HepG2 (cell line): ENCODE measurements at regions not wholly inside any gene's neighbourhood (a gene's known extent, or its start where the extent isn't known, plus 50 kb on each side); places are given as distances from the start of the nearest gene placed in this dataset.

Experiments
- ATAC-seq: fragments of 200-7000 bp; cut with Tn5 transposase; 3 replicates; pipeline ENCODE4 v1.9.1; 2020; ENCODE audit warnings: mild to moderate bottlenecking, moderate library complexity
- BruUV-seq: library from RNA; stranded (reverse); fragments of 400-500 nt; replicated peaks from 2 replicates; lab custom pipeline; 2021; lab: Mats Ljungman, UMichigan
- CTCF ChIA-PET: fragments of 300-600 bp; formaldehyde crosslinking; extraction: SDS; loops from one replicate; lab custom pipeline; 2021; ENCODE audit warnings: low total read pairs, inconsistent platforms, low intra/inter-chr PET ratio; lab: Yijun Ruan, JAX
- POLR2A ChIA-PET: fragments of 350-600 bp; sonication (Branson Sonifier 250); formaldehyde crosslinking; loops from one replicate; lab custom pipeline; 2020; ENCODE audit warnings: antibody characterized with exemption, inconsistent platforms; lab: Yijun Ruan, JAX
- DNase-seq: peaks from one replicate; pipeline ENCODE4 v3.0.0-alpha.2; 2015; ENCODE audit warnings: low spot score
- FAIRE-seq: peaks from 3 replicates; lab custom pipeline; 2011; peaks lifted over from hg19 to GRCh38; lab: Jason Lieb, UNC
- H2AFZ ChIP-seq: one replicate; pipeline ENCODE4 v1.6.1; 2011; ENCODE audit warnings: low read length, inconsistent platforms
- H3K27ac ChIP-seq: fragments of 300-600 bp; 3 replicates; pipeline ENCODE4 v1.8.0; 2011; ENCODE audit warnings: mixed run types, mild to moderate bottlenecking, mixed read lengths, low read length, inconsistent platforms; ENCODE audit not compliant: insufficient read depth; ENCODE audit errors: extremely low read length
- H3K27me3 ChIP-seq, 2 experiments: fragments of 200-600 bp in 1 of 2; 2 replicates in 1 of 2; 3 replicates in 1 of 2; pipeline versions ENCODE4 v1.6.0 to v1.8.0; 2011; ENCODE audit warnings: low read length in 2 of 2, mild to moderate bottlenecking in 2 of 2, moderate library complexity in 2 of 2, inconsistent platforms in 1 of 2; ENCODE audit not compliant: insufficient read depth in 2 of 2, control insufficient read depth in 1 of 2
- H3K36me3 ChIP-seq, 2 experiments: fragments of 200-600 bp in 1 of 2; replicated peaks in 1 of 2; 2 replicates in 1 of 2; 3 replicates in 1 of 2; pipeline versions ENCODE4 v1.5.1 to v1.8.0; 2011; ENCODE audit warnings: low read length in 2 of 2, inconsistent platforms in 1 of 2; ENCODE audit not compliant: insufficient read depth in 2 of 2, control insufficient read depth in 1 of 2
- H3K4me1 ChIP-seq: 2 replicates; pipeline ENCODE4 v1.5.1; 2012; ENCODE audit warnings: low read length, inconsistent platforms; ENCODE audit not compliant: insufficient read depth
- H3K4me2 ChIP-seq: 2 replicates; pipeline ENCODE4 v1.6.0; 2011; ENCODE audit warnings: low read depth, low read length, inconsistent platforms
- H3K4me3 ChIP-seq, 3 experiments: fragments of 200-600 bp in 1 of 3; sonication (generic), shearing (Covaris generic) in 1 of 3; replicated peaks in 1 of 3; 2 replicates each; pipeline ENCODE4 v1.5.1; 2011 to 2016; ENCODE audit warnings: low read length in 3 of 3, inconsistent platforms in 2 of 3, low read depth in 2 of 3, mild to moderate bottlenecking in 2 of 3, control low read depth in 1 of 3, mixed read lengths in 1 of 3; ENCODE audit not compliant: insufficient read depth in 1 of 3
- H3K79me2 ChIP-seq: one replicate; pipeline ENCODE4 v1.6.1; 2011; ENCODE audit warnings: low read length, inconsistent platforms; ENCODE audit not compliant: insufficient read depth
- H3K9ac ChIP-seq: 2 replicates; pipeline ENCODE4 v1.6.0; 2011; ENCODE audit warnings: mild to moderate bottlenecking, low read depth, low read length, inconsistent platforms; ENCODE audit not compliant: insufficient read depth
- H3K9me3 ChIP-seq: 2 replicates; pipeline ENCODE4 v1.5.1; 2012; ENCODE audit warnings: mild to moderate bottlenecking, low read length
- H4K20me1 ChIP-seq: 2 replicates; pipeline ENCODE4 v1.6.0; 2011; ENCODE audit warnings: inconsistent platforms, mild to moderate bottlenecking, low read length, moderate library complexity; ENCODE audit not compliant: insufficient read depth
- CBX5 ChIP-seq: sonication (generic); formaldehyde crosslinking; IDR thresholded peaks from 2 replicates; pipeline ENCODE4 v1.4.0; 2020; ENCODE audit warnings: missing genetic modification reagents, borderline replicate concordance
- FOXO4 ChIP-seq: sonication (generic); formaldehyde crosslinking; conservative IDR thresholded peaks from 2 replicates; pipeline ENCODE4 v1.8.1; 2023; ENCODE audit warnings: missing genetic modification reagents
- MED1 ChIP-seq: sonication (generic); formaldehyde crosslinking; IDR thresholded peaks from 2 replicates; pipeline ENCODE4 v1.4.0; 2020; ENCODE audit warnings: missing genetic modification reagents
- MXI1 ChIP-seq: IDR thresholded peaks from 3 replicates; pipeline ENCODE4 v1.6.1; 2012; ENCODE audit warnings: low read depth, low read length, inconsistent platforms, borderline replicate concordance
- NFE2 ChIP-seq: sonication (generic); formaldehyde crosslinking; IDR thresholded peaks from 2 replicates; pipeline ENCODE4 v1.4.0; 2020; ENCODE audit warnings: missing genetic modification reagents
- SSRP1 ChIP-seq: IDR thresholded peaks from 2 replicates; pipeline ENCODE4 v1.6.1; 2016; ENCODE audit warnings: control low read depth
- ZMYM4 ChIP-seq: sonication (generic); formaldehyde crosslinking; IDR thresholded peaks from 2 replicates; pipeline ENCODE4 v1.8.1; 2023; ENCODE audit warnings: mild to moderate bottlenecking, missing genetic modification reagents
- ZNF414 ChIP-seq: sonication (generic); formaldehyde crosslinking; IDR thresholded peaks from 2 replicates; pipeline ENCODE4 v1.5.0; 2020; ENCODE audit warnings: missing genetic modification reagents
- ZNF430 ChIP-seq: sonication (generic); formaldehyde crosslinking; IDR thresholded peaks from 2 replicates; pipeline ENCODE4 v1.9.0; 2021; ENCODE audit warnings: mild to moderate bottlenecking, missing genetic modification reagents
- ZNF597 ChIP-seq: sonication (generic); formaldehyde crosslinking; IDR thresholded peaks from 2 replicates; pipeline ENCODE4 v1.5.0; 2020; ENCODE audit warnings: missing genetic modification reagents
- ZNF879 ChIP-seq: sonication (generic); formaldehyde crosslinking; IDR thresholded peaks from 2 replicates; pipeline ENCODE4 v1.8.1; 2023; ENCODE audit warnings: missing genetic modification reagents
- ZZZ3 ChIP-seq: sonication (generic); formaldehyde crosslinking; IDR thresholded peaks from 2 replicates; pipeline ENCODE4 v1.4.0; 2020; ENCODE audit warnings: missing genetic modification reagents, mild to moderate bottlenecking, borderline replicate concordance
- WGBS: methylation state at CpG from one replicate; pipeline ENCODE4 v1.1.6; 2017; ENCODE audit warnings: low lambda C conversion rate; 5-methylcytosine and 5-hydroxymethylcytosine counted together
- in situ Hi-C: cut with HindIII; loops from 2 replicates; pipeline ENCODE4 v1.10.0; 2017; ENCODE audit warnings: low pct_unique_long_range_greater_than_20kb; ENCODE audit not compliant: extremely low pct_ligation_motif_present
- intact Hi-C: fragments of 100-400 bp; cut with micrococcal nuclease; formaldehyde crosslinking; loops from one replicate; pipeline ENCODE4 v1.10.0; 2022; ENCODE audit not compliant: unreplicated experiment

DNA sequence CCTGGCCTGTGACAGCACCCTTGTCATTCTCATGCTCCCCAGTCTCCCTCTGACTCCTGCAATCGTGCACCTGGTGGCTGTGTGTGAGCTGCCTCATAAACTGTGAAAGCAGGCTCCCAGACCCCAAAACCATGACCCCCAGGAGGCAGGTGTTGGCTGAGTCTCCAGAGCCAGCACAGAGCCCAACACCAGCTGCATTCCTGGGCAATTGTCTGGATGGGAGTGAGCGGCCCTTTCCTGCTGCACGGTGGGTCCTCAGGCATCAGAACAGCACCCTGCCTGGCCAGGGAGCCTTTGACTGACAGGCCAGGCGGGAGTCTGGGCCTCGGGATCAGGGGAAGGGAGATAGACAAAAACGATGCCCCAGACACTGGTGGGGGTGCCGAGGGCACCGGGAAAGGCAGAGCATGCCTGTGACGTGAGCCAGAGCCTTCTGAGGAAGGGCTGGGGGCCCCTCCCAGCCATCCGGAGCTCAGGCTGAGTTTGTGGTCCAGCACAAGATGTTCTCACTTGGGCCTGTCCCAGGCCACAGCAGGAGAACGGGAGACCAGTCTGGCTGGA is 135.1 kb upstream of the GPC1 start:
- FAIRE-seq, result no peak
- CTCF ChIA-PET, result no interaction called here
- intact Hi-C loops, result no loop called here

GRCh38 chr2:240300840-240301239 is 134.6 kb upstream of the GPC1 start:
- no peak overlapping the region for H3K9ac ChIP-seq
- ChIA-PET POLR2A (no interaction called here), CTCF (no interaction called here)
- ATAC-seq, result no peak
- no peak for DNase-seq
- H3K27me3 ChIP-seq, result peaks cover 24 to 88% of the 10 kb centered on the region in 2 experiments
- H3K27ac ChIP-seq, result no peak overlapping the region
- no peak overlapping the region for H3K4me3 ChIP-seq
- intact Hi-C loops (no loop called here), in situ Hi-C loops (no loop called here)
- H3K79me2 ChIP-seq, result no peaks in the 10 kb centered on the region
- no TSS peak for BruUV-seq
- peaks cover 6% of the 10 kb centered on the region; the same call in 1 of the 2 replicates for H4K20me1 ChIP-seq
- no peaks in the 10 kb centered on the region for H3K9me3 ChIP-seq
- FAIRE-seq, result no peak
- H3K4me2 ChIP-seq, result no peak overlapping the region
- no peaks in the 10 kb centered on the region for H3K36me3 ChIP-seq
- WGBS, result 12% methylated on average over 8 of the region's 8 CpGs
- no peaks in the 10 kb centered on the region for H3K4me1 ChIP-seq
- no peak overlapping the region for H2AFZ ChIP-seq
- TF ChIP-seq CBX5 (CRISPR knock-in tag) (no peak), ZMYM4 (CRISPR knock-in tag) (no peak), FOXO4 (CRISPR knock-in tag) (no peak), ZNF430 (CRISPR knock-in tag) (no peak), ZNF879 (no peak), ZNF597 (CRISPR knock-in tag) (no peak)

More for the DNA sequence above, 135.1 kb upstream of the GPC1 start:
- DNase-seq, result no peak
- BruUV-seq, result no TSS peak
- ATAC-seq, result no peak
- in situ Hi-C loops, result no loop called here
- H3K79me2 ChIP-seq, result no peaks in the 10 kb centered on the region
- no peak overlapping the region for H3K9ac ChIP-seq
- POLR2A ChIA-PET, result no interaction called here
- H3K4me3 ChIP-seq, result no peak overlapping the region
- H3K27me3 ChIP-seq, result peaks cover 24 to 90% of the 10 kb centered on the region in 2 experiments
- no peak overlapping the region for H2AFZ ChIP-seq
- H3K4me1 ChIP-seq, result no peaks in the 10 kb centered on the region
- no peak overlapping the region for H3K4me2 ChIP-seq
- H4K20me1 ChIP-seq, result peaks cover 6% of the 10 kb centered on the region; the same call in 1 of the 2 replicates
- no peaks in the 10 kb centered on the region for H3K9me3 ChIP-seq
- H3K36me3 ChIP-seq, result no peaks in the 10 kb centered on the region
- 23% methylated on average over 8 of the region's 11 CpGs for WGBS
- no peak overlapping the region for H3K27ac ChIP-seq
- TF ChIP-seq MXI1 (no peak), ZNF414 (CRISPR knock-in tag) (no peak), NFE2 (CRISPR knock-in tag) (no peak), SSRP1 (CRISPR knock-in tag) (no peak), ZZZ3 (CRISPR knock-in tag) (no peak), MED1 (CRISPR knock-in tag) (no peak)
